Dermis microvascular lymphatic vessel endothelial cell (primary cell): ENCODE measurements at regions not wholly inside any gene's neighbourhood (a gene's known extent, or its start where the extent isn't known, plus 50 kb on each side); places are given as distances from the start of the nearest gene placed in this dataset.
"Not testable (repeated sequence)": the region's sequence is repeated elsewhere in the genome, so short reads cannot be mapped to it uniquely, and the experiment has no call there.

Source experiments
- DNase-seq, 2 donors: peaks; one replicate each; pipeline versions ENCODE4 v3.0.0 to v3.0.0-alpha.2; 2010; ENCODE audit warnings: low read depth in 2 of 2

GRCh38 chr6:28657769-28658465, 132.2 kb downstream of the GPX5 start:
- peak; percentile 30 to 62 for DNase-seq

GRCh38 chr6:28658475-28659249, 133.0 kb downstream of the GPX5 start:
- no peak for DNase-seq

- no peak for DNase-seq
Observed at GRCh38 chr6:28659250-28659566, 133.5 kb downstream of the GPX5 start.

- DNase-seq: no peak
Observed at GRCh38 chr6:28661097-28661713, 135.5 kb downstream of the GPX5 start.

GRCh38 chr6:28664870-28665396, 139.3 kb downstream of the GPX5 start:
- no peak for DNase-seq

GRCh38 chr6:28673417-28673786, 147.7 kb downstream of the GPX5 start:
- DNase-seq: no peak

GRCh38 chr6:28673787-28674671, 148.3 kb downstream of the GPX5 start:
- DNase-seq: peak; percentile 41 to 61

- no peak for DNase-seq
Observed at GRCh38 chr6:28675600-28675999, 149.9 kb downstream of the GPX5 start.

- no peak for DNase-seq
Observed at GRCh38 chr6:28682542-28682941, 156.9 kb downstream of the GPX5 start.

GRCh38 chr6:28682956-28683685, 157.4 kb downstream of the GPX5 start:
- not testable (repeated sequence) for DNase-seq

GRCh38 chr6:28683945-28684538, 158.4 kb downstream of the GPX5 start:
- DNase-seq: peak; percentile 14 to 58

GRCh38 chr6:28685960-28686359, 160.3 kb downstream of the GPX5 start:
- peak; percentile 7 to 75 for DNase-seq

- DNase-seq: peak; percentile 55 to 77
Observed at GRCh38 chr6:28686446-28687027, 160.9 kb downstream of the GPX5 start.

- DNase-seq: not testable (repeated sequence)
Observed at GRCh38 chr6:28687309-28687981, 161.8 kb downstream of the GPX5 start.

GRCh38 chr6:28691991-28692390, 166.3 kb downstream of the GPX5 start:
- not testable (repeated sequence) for DNase-seq

GRCh38 chr6:28693033-28693750, 167.5 kb downstream of the GPX5 start:
- no peak for DNase-seq

- no peak for DNase-seq
Observed at GRCh38 chr6:28693751-28694443, 168.2 kb downstream of the GPX5 start.

GRCh38 chr6:28695715-28696114, 170.0 kb downstream of the GPX5 start:
- no peak for DNase-seq
